ENCODE measurements at regions not wholly inside any gene's neighbourhood (a gene's known extent, or its start where the extent isn't known, plus 50 kb on each side); places are given as distances from the start of the nearest gene placed in this dataset.
"Not testable (repeated sequence)": the region's sequence is repeated elsewhere in the genome, so short reads cannot be mapped to it uniquely, and the experiment has no call there.

GRCh38 chr15:96470681-96471310, 140.3 kb downstream of the NR2F2 start:
- no peak for DNase-seq (ENCODE audit: low spot score)

GRCh38 chr15:96472681-96473080, 142.2 kb downstream of the NR2F2 start:
- no peak for DNase-seq (ENCODE audit: low spot score)

GRCh38 chr15:96473556-96473955, 143.1 kb downstream of the NR2F2 start:
- DNase-seq (ENCODE audit: low spot score): no peak

GRCh38 chr15:96474231-96474664, 143.7 kb downstream of the NR2F2 start:
- DNase-seq (ENCODE audit: low spot score): no peak

GRCh38 chr15:96477227-96477626, 146.7 kb downstream of the NR2F2 start:
- no peak for DNase-seq (ENCODE audit: low spot score)

- not testable (repeated sequence) for DNase-seq (ENCODE audit: low spot score)
These were observed 153.9 kb downstream of the NR2F2 start for GRCh38 chr15:96484412-96484811.

GRCh38 chr15:96484830-96485229, 154.3 kb downstream of the NR2F2 start:
- no peak for DNase-seq (ENCODE audit: low spot score)

- DNase-seq (ENCODE audit: low spot score): no peak
These were observed 156.7 kb downstream of the NR2F2 start for GRCh38 chr15:96487245-96487644.

GRCh38 chr15:96491066-96491699, 160.7 kb downstream of the NR2F2 start:
- DNase-seq (ENCODE audit: low spot score): not testable (repeated sequence)

- DNase-seq (ENCODE audit: low spot score): not testable (repeated sequence)
These were observed 161.5 kb downstream of the NR2F2 start for GRCh38 chr15:96491700-96492644.

GRCh38 chr15:96494505-96494904, 164.0 kb downstream of the NR2F2 start:
- DNase-seq (ENCODE audit: low spot score): no peak

GRCh38 chr15:96495386-96495785, 164.9 kb downstream of the NR2F2 start:
- no peak for DNase-seq (ENCODE audit: low spot score)

- no peak for DNase-seq (ENCODE audit: low spot score)
These were observed 167.5 kb downstream of the NR2F2 start for GRCh38 chr15:96497951-96498350.

GRCh38 chr15:96500508-96500907, 170.0 kb downstream of the NR2F2 start:
- no peak for DNase-seq (ENCODE audit: low spot score)

- no peak for DNase-seq (ENCODE audit: low spot score)
These were observed 170.9 kb downstream of the NR2F2 start for GRCh38 chr15:96501362-96501761.

GRCh38 chr15:96502196-96502595, 171.7 kb downstream of the NR2F2 start:
- no peak for DNase-seq (ENCODE audit: low spot score)

- no peak for DNase-seq (ENCODE audit: low spot score)
These were observed 172.8 kb downstream of the NR2F2 start for GRCh38 chr15:96503276-96503675.

- DNase-seq (ENCODE audit: low spot score): no peak
These were observed 173.9 kb downstream of the NR2F2 start for GRCh38 chr15:96504371-96504770.

GRCh38 chr15:96505014-96505413, 174.5 kb downstream of the NR2F2 start:
- no peak for DNase-seq (ENCODE audit: low spot score)

GRCh38 chr15:96514607-96515285, 184.2 kb downstream of the NR2F2 start:
- no peak for DNase-seq (ENCODE audit: low spot score)

- no peak for DNase-seq (ENCODE audit: low spot score)
These were observed 184.9 kb downstream of the NR2F2 start for GRCh38 chr15:96515371-96515770.

GRCh38 chr15:96521386-96521785, 190.9 kb downstream of the NR2F2 start:
- no peak for DNase-seq (ENCODE audit: low spot score)
